Head of caudate nucleus (tissue), 42 donors: ENCODE measurements at regions not wholly inside any gene's neighbourhood (a gene's known extent, or its start where the extent isn't known, plus 50 kb on each side); places are given as distances from the start of the nearest gene placed in this dataset.

Source experiments
- DNase-seq, 42 donors: peaks; one replicate each; pipeline versions ENCODE4 v3.0.0 to v3.0.0-alpha.2; 2020 to 2021; ENCODE audit warnings: mixed read lengths in 7 of 42
- intact Hi-C: fragments of 100-400 bp; cut with DNase I; formaldehyde crosslinking; loops from one replicate; pipeline ENCODE4 v1.15.0; 2022

DNA sequence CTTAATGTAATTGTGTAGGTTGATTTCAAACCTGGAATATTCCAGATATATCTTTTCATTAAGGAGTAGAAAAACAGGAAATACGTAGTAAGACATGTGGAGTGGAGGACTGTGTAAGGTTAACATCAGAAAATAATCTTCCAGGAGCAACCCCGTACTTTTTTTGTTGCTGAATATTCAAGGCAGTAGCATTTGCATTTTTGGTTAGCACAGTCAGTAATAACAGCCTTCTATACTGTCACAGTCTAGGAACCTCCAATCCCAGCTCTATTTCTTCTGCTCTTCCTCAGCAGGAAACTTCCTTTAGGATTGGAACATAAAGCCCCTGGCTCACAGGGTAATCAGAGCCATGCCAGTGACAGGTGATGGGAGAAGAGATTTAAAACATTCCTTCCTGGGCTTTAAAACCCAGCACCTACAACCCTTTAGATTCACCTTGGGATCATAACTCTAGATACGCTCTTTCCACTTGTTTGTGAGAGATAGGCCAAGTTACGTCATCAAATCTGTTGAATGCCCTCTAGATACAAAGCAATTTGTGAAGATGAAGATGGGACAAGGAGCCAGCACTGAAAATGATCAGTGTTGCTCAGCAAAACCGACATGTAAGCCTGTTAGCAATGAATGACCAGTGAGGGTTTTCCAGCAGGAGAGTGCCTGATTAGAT, 248.5 kb upstream of the NPY start:
- DNase-seq = no peak
- intact Hi-C loops = no loop called here

DNA sequence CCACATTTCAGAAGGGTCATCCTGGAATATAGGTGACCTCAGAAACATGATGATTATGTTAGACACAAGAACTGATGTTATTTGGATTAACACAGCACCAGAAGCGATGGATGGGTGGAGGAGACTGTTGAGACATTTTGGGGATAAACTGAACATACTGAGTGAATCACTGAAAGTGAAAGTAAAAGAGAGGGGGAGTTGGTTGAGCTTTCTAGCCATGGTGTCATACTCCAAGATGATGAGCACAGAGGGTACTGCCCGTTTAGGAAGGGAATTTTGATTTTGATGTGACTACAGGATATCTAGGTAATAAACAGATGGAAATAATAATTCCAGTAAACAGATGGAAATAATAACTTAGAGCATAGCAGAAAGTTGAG, 248.0 kb upstream of the NPY start:
- intact Hi-C loops = no loop called here
- no peak for DNase-seq

DNA sequence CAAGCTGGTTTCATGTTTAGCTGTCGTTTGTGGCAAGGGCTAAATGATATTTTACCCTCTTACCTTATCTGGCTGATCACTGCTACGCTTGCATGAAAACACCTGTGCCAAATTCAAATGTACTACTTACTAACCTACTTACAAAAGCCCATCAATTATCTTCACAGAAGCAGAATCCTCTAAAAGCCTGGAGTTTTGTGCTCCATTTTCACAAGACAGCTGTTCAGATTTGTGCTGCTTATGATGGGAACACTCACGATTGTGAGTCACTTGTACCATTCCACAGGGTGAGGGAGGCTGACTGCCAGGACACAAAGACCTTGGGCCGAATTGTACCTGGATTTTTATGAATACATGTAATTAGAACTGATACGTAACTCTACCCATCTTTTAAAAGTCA, 245.0 kb upstream of the NPY start:
- DNase-seq = no peak
- intact Hi-C loops = no loop called here

DNA sequence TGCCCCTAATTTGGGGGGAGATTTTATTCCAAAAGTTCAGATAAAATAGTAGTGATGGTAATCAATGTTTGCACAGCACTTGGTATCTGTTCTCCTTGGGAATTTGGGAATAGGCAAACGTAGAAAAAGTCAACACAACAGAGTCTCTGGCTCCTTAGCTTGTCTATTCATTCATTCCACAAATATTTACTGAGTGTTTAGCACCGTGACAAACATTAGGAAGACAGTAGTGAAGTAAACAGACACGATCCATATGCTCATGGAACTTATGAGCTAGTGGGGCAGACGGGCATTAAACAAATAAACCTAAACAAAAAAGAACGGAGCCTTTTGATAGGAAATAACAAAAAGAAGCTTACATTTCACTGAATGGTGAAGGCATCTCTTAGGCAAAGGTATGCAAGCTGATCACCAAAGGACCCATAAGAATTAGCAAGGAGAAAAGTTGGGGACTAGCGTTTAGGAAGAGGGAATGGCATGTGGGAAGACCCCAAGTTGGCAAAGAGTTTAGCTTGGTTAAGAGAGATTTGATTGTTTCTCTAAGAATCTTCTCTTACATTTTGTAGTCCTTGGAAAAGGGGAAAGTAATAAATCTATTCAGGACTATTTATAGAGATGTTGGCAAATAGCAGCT, 243.9 kb upstream of the NPY start:
- no peak for DNase-seq
- intact Hi-C loops = no loop called here

DNA sequence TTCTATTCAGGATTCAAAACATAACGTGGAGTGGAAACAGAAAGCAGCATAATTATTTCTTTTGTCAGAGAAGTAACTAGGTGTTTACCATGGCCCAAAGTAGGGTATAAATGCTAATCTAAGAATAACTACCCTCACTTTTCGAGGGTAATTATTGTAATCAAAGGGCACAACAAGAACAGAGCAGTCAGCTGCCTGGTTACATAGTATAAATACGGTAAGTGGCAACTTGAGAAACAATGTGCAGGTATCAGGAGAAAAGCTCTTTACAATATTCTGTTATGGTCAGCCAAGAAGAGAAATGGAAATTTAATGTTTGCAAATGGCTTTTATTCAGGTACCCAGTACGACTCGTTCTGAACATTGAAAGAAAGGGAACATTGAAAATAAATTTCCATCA, 242.0 kb upstream of the NPY start:
- intact Hi-C loops = no loop called here

DNA sequence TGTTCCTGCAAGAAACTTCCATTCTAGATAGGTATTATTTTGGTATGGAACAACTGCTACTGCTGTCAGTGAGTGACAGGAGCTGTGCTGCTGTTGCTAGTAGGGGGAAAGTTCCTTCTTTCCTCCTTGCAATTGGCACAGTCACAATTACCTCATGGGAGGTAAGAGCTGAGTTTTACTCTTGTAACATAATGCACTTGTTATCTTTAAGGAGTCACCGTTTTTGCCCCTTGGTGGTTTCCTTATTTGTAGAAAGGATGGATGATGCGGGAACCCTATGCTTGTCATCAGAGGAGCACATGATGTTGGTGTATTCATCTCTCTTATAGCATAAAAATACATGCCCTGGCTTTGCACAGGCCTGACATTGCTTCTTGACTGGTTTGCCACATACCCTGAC, 234.7 kb upstream of the NPY start:
- no peak for DNase-seq
- intact Hi-C loops = no loop called here

More for the DNA sequence above, 242.0 kb upstream of the NPY start:
- DNase-seq = no peak

DNA sequence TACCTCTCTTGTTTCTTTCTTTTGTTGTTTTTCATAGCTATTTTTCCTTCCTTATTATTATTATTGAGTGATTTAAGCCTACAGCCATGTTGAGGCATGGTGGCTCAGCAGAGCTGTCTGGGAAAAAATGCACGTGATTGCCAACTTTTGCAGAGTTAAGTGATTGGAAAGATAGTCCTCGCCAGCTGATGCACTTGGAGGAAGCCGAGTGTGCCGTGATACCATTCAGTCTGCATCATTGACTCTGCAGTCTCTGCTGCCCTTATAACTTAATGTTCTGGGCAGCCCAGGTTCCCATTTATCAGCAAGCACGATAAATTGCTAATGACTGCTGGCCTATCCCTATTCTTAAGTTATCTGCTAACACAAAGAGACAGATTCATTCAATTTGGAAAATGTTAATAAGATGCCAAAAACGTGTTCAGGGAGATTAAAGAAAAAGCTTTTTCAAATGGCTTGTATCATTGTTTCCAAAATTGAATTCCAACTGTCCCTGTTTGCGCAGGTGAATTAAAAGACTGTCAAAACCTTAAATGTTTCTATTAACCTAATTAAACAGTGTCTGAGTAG, 232.9 kb upstream of the NPY start:
- intact Hi-C loops = no loop called here
- DNase-seq = no peak

DNA sequence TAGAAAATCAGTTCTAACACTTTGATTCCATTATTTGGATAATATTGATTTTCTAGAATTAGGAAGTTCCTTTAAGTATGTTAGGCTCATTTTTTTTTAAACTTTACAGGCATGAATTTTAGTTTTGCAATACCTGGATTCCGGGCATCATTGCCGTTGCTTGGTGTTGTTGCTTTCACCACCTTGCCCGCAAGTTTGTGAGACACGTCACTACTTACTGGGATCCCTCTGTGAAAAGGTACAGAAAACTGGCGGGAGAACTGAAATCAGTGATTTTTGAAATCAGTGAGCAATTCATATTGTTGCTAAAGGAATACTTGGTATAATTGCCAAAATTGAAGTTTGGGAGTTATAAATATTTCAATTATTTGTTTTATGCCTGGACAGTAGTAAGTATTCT, 232.3 kb upstream of the NPY start:
- intact Hi-C loops = no loop called here
- DNase-seq = no peak

DNA sequence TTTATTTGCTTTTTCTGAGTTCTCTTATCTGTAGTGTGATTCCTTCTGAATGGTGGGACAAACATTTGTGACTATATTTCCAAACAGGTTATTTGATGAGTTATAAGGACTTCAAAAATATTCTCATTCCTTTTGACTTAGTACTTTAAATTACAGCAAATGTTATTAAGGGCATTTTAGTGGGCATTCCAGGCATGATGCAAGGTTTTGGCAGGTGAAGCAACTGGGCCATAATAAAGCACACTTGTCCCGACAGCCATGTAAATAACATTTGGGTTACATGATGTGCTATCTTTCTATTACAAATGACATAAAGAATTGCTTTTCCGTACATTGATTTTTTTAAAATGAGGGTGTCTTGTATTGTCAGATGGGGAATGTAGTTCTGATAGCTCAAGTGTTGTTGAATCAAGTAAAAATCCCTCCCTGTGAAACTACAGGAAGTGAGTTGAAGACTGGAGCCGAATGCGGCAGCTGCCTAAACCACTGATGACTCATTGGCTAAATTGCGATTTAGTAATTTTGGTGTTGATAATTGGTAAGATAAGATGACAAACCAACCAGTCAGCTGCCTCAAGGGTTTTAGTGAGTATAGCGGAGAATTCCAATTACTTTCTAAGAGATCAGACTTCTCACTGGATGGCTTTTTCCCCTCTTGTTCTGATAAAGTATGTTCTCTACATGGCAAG, 231.3 kb upstream of the NPY start:
- intact Hi-C loops = no loop called here
- DNase-seq = no peak

DNA sequence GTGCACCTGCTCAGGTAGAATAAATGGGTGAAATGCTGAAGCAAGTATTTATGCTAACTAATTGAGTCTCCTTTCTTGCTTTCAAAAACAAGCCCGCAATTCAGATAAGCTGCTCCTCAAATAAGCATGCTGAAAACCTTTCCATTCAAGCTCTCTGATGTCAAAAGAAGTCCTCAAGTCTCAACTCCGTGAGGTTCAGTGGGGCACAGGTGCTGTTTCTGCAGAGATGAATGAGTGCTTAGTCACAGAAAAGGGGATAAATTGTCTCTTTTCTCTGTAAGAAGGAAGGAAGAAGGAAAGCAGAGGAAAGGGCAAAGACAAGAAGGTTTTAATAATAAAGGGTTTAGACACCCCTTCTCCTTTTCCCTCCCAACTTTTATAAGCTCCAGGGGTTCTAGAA, 229.8 kb upstream of the NPY start:
- intact Hi-C loops = no loop called here
- DNase-seq = no peak

DNA sequence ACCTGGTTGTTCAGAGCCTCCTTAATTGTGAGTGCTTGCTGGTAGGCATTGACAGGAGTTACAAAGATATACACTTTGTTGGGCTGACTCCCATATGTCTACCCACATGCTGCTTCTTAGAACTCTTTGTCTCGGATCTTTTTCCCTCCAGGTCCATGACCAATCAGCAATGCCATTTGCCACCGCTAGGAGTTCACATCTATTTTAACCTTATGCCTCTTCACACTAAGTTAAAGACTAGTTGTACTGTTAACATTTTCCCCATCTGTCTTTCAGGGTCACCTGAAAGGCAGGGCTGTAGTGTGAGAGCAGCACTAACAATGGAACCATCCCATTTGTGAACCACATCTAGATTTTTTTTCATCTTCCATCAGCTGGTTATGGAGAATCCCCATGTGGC, 226.7 kb upstream of the NPY start:
- DNase-seq = no peak
- intact Hi-C loops = no loop called here

DNA sequence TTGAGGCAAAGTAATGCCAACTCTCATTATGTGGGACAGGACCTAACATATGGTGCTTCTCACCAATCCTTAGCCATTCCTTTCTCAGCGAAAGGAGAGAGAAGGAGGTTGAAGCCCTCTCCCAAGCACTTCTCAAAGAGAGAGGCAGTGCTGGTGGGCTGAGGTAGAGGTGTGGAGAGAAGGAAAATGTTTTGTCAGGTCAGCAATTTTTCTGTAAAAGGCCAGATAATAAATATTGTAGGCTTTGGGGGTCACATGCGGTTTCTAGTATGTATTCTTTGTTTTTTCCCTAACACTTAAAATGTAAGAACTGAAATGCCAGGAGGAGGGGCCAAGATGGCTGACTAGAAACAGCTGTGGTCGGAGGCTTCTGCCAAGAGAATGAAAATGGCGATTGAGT, 225.0 kb upstream of the NPY start:
- no peak for DNase-seq
- intact Hi-C loops = no loop called here

DNA sequence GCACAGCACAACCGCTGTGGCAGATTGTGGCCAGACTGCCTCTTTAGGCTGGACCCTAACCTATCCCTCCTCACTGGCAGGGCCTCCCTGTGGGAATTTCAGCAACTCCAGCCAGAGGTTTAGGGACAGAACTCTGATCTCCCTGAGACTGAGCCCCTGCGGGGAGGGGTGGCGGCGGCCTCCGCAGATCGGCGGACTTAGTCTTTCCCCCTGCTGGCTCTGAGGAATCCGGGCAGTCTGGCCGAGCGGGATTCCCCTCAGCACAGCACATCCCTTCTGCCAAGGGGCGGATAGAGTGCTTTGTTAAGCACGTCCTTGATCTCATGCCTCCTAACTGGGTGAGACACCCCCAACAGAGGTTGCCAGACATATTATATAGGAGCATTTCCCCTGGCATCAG, 224.2 kb upstream of the NPY start:
- intact Hi-C loops = no loop called here
- no peak for DNase-seq

DNA sequence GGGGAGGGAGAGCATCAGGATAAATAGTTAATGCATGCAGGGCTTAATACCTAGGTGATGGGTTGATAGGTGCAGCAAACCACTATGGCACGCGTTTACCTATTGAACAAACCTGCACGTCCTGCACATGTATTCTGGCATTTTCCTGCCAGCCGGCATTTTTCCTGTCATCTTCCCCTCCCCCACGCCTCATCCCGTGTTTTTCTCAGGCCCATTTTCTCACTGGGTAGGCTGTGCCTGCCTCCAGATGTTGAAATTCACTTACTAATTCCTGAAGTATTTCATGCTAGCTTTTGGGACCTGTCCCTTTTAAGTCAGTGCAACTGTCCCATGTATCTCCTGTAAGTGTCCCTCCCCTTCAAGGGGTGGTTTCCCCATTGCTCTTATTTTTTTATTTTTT, 220.3 kb upstream of the NPY start:
- DNase-seq = no peak

DNA sequence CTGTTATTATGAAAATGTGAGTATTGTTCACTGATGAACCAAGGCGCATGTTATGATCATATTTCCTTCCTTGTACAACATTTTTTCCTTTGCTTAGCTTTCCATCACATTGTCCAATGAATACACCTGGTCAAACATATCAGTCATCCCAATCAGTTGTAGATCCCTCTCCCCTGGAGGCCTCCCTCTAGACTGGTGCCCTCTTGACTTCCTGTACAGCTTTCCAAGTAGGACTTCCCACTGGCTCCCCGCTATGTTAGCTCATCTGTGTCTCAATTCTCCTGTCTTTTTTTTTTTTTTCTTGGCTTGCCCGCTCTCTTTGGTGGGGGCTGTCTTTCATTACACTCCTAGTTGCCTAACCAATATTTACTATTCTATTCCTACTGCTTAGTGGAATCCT, 214.2 kb upstream of the NPY start:
- intact Hi-C loops = no loop called here
- no peak for DNase-seq

More for the DNA sequence above, 220.3 kb upstream of the NPY start:
- intact Hi-C loops = no loop called here

DNA sequence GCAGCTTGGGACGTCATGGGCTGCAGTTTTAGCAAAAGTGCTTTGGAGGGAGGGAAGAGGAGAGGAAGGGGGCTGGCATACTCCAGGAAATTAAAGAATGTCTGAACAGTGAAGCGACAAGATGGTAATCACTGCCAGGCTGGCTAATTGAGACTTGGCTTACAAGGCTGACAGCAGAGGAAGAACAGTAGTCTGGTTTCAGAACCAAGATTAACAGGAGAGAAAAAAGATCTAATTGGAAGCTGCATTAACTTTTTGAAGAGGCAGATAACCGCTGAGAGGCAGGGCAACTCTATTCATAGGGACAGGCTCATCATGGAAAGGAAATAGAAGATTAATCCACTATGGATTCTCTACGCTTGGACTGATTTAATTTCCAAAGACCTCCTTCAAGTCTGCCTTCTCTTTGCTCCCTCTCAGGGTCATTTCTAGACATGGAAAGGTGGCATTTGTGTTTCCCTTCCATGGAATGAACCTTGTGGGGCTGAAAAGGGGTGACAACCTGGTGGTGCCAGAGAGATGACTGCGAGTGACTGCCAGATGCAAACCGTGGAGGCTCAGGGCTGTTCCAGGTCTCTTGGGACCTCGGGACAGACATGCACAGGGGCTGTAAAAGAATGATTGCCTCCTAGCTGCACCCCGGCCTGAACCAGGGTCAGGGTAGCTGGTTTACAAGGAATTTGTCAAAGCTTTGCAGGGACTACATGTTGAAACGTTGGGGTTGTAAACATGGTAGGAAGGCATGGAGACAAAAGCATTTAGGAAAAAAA, 210.2 kb upstream of the NPY start:
- no peak for DNase-seq
- intact Hi-C loops = no loop called here

DNA sequence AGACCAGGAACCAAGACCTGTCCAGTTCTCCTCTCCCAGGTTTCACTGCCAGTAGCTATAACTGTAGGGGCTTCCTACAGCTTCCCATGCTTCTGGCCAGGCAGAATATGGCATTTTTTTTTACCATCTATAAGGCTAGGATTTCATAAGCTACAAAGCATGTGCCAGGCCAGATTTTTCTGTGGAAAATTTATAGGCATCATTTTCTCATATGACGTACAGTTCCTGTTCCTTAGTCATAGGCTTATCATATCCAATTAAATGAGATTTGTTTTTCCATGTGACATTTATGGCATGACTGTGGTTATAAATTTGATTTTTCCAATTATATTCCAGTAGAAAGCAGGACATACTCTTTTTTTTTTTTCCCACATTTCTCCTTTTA, 208.6 kb upstream of the NPY start:
- no peak for DNase-seq
- intact Hi-C loops = no loop called here

DNA sequence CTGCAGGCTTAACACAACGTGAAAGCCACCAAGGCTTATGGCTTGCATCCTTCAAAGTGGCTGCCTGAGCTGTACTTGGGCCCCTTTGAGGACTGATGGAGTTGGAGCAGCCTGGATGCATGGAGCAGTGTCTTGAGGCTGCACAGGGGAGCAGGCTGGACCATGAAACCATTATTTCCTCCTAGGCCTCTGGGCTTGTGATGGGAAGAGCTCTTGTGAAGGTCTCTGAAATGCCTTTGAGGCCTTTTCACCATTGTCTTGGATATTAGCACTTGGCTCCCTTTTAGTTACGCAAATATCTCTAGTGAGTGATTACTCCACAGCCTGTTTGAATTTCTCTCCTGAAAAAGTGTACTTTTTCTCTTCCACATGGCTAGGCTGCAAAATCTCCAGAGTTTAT, 201.2 kb upstream of the NPY start:
- no peak for DNase-seq
- intact Hi-C loops = no loop called here

DNA sequence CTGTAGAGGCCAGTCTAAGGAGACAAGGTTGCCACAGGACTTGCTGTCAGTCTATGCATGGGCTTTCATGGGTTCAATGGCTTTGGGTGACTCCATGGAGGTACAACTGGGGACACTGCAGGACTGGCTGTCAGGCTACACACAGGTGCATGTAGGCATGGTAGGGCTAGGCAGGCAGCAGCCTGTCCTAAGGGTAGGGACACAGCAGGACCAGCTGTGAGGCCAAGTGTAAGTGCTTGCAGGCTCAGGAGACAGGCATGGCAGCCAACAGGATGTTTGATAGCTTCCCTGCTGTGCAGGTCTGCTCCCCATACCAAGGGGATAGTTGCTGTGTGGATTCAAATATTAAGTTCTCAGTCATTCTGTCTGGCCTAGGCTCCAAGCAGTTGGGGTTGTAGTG, 181.0 kb upstream of the NPY start:
- intact Hi-C loops = no loop called here
- no peak for DNase-seq

DNA sequence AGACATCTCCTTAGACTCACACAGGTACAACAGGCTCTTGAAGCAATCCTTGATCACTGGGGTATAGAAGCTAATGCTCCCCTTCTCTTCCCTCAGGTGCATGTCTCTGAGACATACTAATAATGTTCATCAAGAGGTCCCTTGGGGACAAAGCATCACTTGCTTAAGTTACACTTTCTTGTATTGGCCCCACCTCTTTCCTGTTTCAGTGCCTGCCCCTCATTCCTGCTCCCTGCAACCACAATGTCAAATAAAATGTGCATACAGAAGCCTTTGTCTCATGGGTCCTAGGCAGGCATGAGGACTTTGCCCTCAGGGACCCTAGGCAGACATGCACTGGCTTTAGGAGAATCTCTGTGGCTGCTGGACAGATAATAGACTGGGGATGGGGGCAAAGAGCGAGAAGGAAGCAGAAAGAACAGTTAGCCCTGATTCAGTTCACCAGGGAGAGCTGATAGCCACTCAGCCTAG, 175.0 kb upstream of the NPY start:
- DNase-seq = no peak
- intact Hi-C loops = no loop called here
